Right lobe of liver (tissue), 6 donors: ENCODE measurements at regions not wholly inside any gene's neighbourhood (a gene's known extent, or its start where the extent isn't known, plus 50 kb on each side); places are given as distances from the start of the nearest gene placed in this dataset.
A peak's percentile ranks its signal among the peaks of the same experiment; 100 is the strongest.

Experiments
- ATAC-seq, 4 donors: fragments of 200-7000 bp; cut with Tn5 transposase; one replicate each; pipeline ENCODE4 v1.9.1; 2020; ENCODE audit warnings: mild to moderate bottlenecking in 4 of 4, moderate library complexity in 4 of 4
- DNase-seq, 3 donors: peaks; one replicate each; pipeline ENCODE4 v3.0.0-alpha.2; 2020
- H3K27ac ChIP-seq, 3 donors: fragments of 200-600 bp; one replicate each; pipeline ENCODE4 v1.8.0; 2022
- H3K27me3 ChIP-seq, 2 donors: fragments of 200-600 bp; one replicate each; pipeline ENCODE4 v1.8.0; 2022
- H3K36me3 ChIP-seq, 4 donors: fragments of 200-600 bp; sonication (generic) in 1 of 4; one replicate each; pipeline versions ENCODE4 v1.5.1 to v1.8.0; 2017 to 2022; ENCODE audit warnings: control low read depth in 1 of 4
- H3K4me1 ChIP-seq, 4 donors: fragments of 200-600 bp; sonication (generic) in 1 of 4; one replicate each; pipeline versions ENCODE4 v1.5.1 to v1.8.0; 2017 to 2022; ENCODE audit warnings: control low read depth in 1 of 4
- H3K4me3 ChIP-seq, 3 donors: fragments of 200-600 bp; one replicate each; pipeline ENCODE4 v1.8.0; 2022
- H3K9me3 ChIP-seq, 4 donors: fragments of 200-600 bp; sonication (generic) in 1 of 4; one replicate each; pipeline versions ENCODE4 v1.5.1 to v1.8.0; 2017 to 2022; ENCODE audit warnings: control low read depth in 1 of 4
- POLR2A ChIP-seq: fragments of 450-650 bp; IDR thresholded peaks from one replicate; pipeline ENCODE4 v1.6.1; 2017; ENCODE audit warnings: antibody characterized with exemption, mild to moderate bottlenecking
- WGBS: methylation state at CpG from one replicate; pipeline ENCODE4 v1.1.6; 2018; ENCODE audit warnings: low coverage, low lambda C conversion rate; ENCODE audit not compliant: insufficient coverage; ENCODE audit errors: missing lambda C conversion rate; 5-methylcytosine and 5-hydroxymethylcytosine counted together
- intact Hi-C, 2 donors: fragments of 100-400 bp; cut with DNase I; formaldehyde crosslinking; loops; one replicate each; pipeline versions ENCODE4 v1.11.2 to v1.14.1; 2022
- TF ChIP-seq, protein P1 (sequence below), 4 donors: fragments of 200-600 bp in 3 of 4; fragments of 450-650 bp in 1 of 4; IDR thresholded peaks; one replicate each; pipeline versions ENCODE4 v1.5.1 to v1.8.0; 2016 to 2022; ENCODE audit warnings: antibody characterized with exemption in 4 of 4, mild to moderate bottlenecking in 2 of 4
- donor health status: DM: no; HTN: yes; CAD: no.
- donor health status: DM: no; HTN: no; CAD: no.
- donor health status: DM: no; HTN: no; CAD: no.
- donor health status: DM: no; HTN: yes; CAD: no.
- donor health status: DM: no; HTN: yes; CAD: no.

- 43% methylated on average over 4 of the region's 4 CpGs for WGBS
Observed at GRCh38 chr10:9311702-9312499, 1257.4 kb downstream of the GATA3 start.

GRCh38 chr10:9315292-9315691 lies 1260.8 kb downstream of the GATA3 start:
- TF ChIP-seq POLR2A = no peak
- TF ChIP-seq, protein P1, sequence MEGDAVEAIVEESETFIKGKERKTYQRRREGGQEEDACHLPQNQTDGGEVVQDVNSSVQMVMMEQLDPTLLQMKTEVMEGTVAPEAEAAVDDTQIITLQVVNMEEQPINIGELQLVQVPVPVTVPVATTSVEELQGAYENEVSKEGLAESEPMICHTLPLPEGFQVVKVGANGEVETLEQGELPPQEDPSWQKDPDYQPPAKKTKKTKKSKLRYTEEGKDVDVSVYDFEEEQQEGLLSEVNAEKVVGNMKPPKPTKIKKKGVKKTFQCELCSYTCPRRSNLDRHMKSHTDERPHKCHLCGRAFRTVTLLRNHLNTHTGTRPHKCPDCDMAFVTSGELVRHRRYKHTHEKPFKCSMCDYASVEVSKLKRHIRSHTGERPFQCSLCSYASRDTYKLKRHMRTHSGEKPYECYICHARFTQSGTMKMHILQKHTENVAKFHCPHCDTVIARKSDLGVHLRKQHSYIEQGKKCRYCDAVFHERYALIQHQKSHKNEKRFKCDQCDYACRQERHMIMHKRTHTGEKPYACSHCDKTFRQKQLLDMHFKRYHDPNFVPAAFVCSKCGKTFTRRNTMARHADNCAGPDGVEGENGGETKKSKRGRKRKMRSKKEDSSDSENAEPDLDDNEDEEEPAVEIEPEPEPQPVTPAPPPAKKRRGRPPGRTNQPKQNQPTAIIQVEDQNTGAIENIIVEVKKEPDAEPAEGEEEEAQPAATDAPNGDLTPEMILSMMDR (IDR thresholded peaks at IDR 0.05) = no peak
- Histone ChIP-seq H3K4me1 (no peaks in the 10 kb centered on the region), H3K36me3 (no peaks in the 10 kb centered on the region), H3K4me3 (no peak overlapping the region), H3K27ac (no peak overlapping the region), H3K9me3 (no peaks in the 10 kb centered on the region), H3K27me3 (peaks cover 0 to 5% of the 10 kb centered on the region in 2 donors)
- intact Hi-C loops = no loop called here
- no peak for DNase-seq
- no peak for ATAC-seq

More at GRCh38 chr10:9311702-9312499, 1257.4 kb downstream of the GATA3 start:
- Histone ChIP-seq H3K27me3 (peaks cover 0 to 11% of the 10 kb centered on the region in 2 donors), H3K27ac (no peak overlapping the region), H3K4me3 (no peak overlapping the region), H3K9me3 (no peaks in the 10 kb centered on the region), H3K36me3 (no peaks in the 10 kb centered on the region), H3K4me1 (no peaks in the 10 kb centered on the region)
- TF ChIP-seq, protein P1 (IDR thresholded peaks at IDR 0.05) = peak in 2 of 4 donors; percentile 20 to 23
- no peak for TF ChIP-seq POLR2A
- intact Hi-C loops = no loop called here
- ATAC-seq = no peak
- no peak for DNase-seq

- DNase-seq = no peak
- intact Hi-C loops = no loop called here
- TF ChIP-seq, protein P1 (IDR thresholded peaks at IDR 0.05) = peak; percentile 64 to 90 (median 88)
- TF ChIP-seq POLR2A = no peak
Observed at GRCh38 chr10:9331583-9332008, 1277.1 kb downstream of the GATA3 start.

DNA sequence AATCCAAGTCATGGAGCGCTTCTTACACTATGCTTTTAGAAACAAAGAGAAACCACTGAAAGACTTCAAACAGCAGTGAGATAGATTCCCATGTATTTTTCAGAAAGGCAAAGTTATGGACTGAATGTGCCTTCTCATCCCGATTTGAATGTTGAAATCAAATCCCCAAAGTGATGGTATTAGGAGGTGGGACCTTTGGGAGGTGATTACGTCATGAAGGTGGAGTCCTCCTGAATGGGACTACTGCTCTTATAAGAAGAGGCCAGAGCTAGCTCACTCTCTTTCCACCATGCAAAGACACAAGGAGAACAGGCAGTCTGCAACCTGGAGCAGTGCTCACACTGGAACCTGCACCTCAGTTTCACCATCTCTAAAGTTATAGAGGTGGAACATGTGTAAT lies 1279.8 kb downstream of the GATA3 start:
- no peaks in the 10 kb centered on the region for H3K9me3 ChIP-seq
- H3K4me1 ChIP-seq = no peaks in the 10 kb centered on the region
- H3K4me3 ChIP-seq = no peak overlapping the region
- no peak for ATAC-seq
- H3K36me3 ChIP-seq = no peaks in the 10 kb centered on the region
- DNase-seq = no peak
- WGBS = 59% methylated on average over 3 of the region's 3 CpGs
- intact Hi-C loops = no loop called here
- H3K27me3 ChIP-seq = no peaks in the 10 kb centered on the region
- TF ChIP-seq POLR2A = no peak
- TF ChIP-seq, protein P1 (IDR thresholded peaks at IDR 0.05) = no peak
- H3K27ac ChIP-seq = no peak overlapping the region

More at GRCh38 chr10:9331583-9332008, 1277.1 kb downstream of the GATA3 start:
- peaks cover 0 to 4% of the 10 kb centered on the region in 2 donors for H3K27me3 ChIP-seq
- no peak overlapping the region for H3K4me3 ChIP-seq
- ATAC-seq = peak; percentile 69 to 83 (median 79)
- 24% methylated on average over 3 of the region's 3 CpGs for WGBS
- H3K27ac ChIP-seq = no peak overlapping the region
- no peaks in the 10 kb centered on the region for H3K4me1 ChIP-seq
- no peaks in the 10 kb centered on the region for H3K36me3 ChIP-seq
- no peaks in the 10 kb centered on the region for H3K9me3 ChIP-seq
